Glomerular endothelial cell (primary cell): ENCODE measurements at regions not wholly inside any gene's neighbourhood (a gene's known extent, or its start where the extent isn't known, plus 50 kb on each side); places are given as distances from the start of the nearest gene placed in this dataset.

Experiments used
- DNase-seq: peaks from one replicate; pipeline ENCODE4 v3.0.0-alpha.2; 2011; ENCODE audit warnings: low read depth, low spot score; ENCODE audit errors: extremely low read depth

- no peak for DNase-seq
Observed at GRCh38 chr1:198032668-198033067, 115.5 kb downstream of the LHX9 start.

DNA sequence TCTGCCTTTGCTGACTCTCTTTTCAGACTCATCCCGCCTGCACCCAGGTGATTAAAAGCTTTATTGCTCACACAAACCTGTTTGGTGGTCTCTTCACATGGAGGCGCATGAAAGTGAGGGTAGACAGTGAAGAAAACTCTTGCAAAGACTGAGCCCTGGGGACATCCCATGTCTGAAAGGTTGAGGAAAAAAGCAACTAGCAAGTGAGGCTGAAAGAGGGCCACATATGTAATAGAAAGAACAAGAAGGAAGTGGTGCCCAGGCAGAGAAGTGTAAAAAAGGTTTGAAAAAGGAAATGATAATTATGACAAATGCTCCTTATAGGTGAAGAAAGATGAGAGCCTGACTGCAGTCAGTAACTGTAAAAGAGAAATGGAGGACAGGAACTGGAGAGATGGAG, 115.9 kb upstream of the NEK7 start:
- no peak for DNase-seq

DNA sequence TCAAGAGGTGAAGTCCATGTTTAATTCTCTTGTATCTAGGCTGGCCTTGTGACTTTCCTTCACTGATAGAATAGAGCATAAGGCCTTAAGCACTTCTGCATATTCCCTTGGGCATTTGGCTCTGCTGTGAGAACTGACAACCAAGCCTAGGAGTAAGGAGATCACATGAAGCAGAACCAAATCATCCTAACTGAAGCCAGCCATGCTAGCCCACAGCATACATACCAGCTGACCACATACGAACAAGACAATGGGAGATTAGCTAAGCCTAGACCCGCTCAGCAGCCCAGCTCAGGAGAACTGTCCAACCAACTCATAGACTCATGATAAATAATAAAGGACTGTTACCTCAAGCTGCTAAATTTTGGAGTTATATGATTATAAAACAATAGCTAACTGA, 114.6 kb upstream of the NEK7 start:
- no peak for DNase-seq

- no peak for DNase-seq
Observed at GRCh38 chr1:198047913-198048312, 108.9 kb upstream of the NEK7 start.

GRCh38 chr1:198054510-198054909, 102.3 kb upstream of the NEK7 start:
- no peak for DNase-seq

- DNase-seq, result no peak
Observed at GRCh38 chr1:198056255-198056654, 100.5 kb upstream of the NEK7 start.

DNA sequence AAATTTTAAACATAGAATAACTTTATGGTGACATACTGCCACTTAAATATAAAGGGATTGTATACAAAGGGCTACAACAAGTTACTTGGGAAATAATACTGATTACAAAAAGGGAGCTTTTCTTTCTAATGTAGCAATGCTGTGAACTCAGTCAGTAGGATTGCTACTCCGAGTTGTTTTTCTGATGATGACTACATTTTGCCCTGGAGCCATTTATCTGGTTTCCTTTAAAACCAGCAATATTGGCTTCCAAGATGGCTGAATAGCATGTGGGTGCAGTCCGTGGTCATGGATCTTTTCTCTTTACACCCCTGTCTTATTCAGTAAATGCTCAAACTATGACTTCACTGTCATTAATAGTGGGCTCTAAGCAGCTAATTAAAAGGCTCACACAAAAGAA, 92.6 kb upstream of the NEK7 start:
- no peak for DNase-seq

- no peak for DNase-seq
Observed at GRCh38 chr1:198068285-198068684, 88.5 kb upstream of the NEK7 start.

- DNase-seq, result no peak
Observed at GRCh38 chr1:198072177-198072576, 84.6 kb upstream of the NEK7 start.

- DNase-seq, result no peak
Observed at GRCh38 chr1:198075296-198075695, 81.5 kb upstream of the NEK7 start.

DNA sequence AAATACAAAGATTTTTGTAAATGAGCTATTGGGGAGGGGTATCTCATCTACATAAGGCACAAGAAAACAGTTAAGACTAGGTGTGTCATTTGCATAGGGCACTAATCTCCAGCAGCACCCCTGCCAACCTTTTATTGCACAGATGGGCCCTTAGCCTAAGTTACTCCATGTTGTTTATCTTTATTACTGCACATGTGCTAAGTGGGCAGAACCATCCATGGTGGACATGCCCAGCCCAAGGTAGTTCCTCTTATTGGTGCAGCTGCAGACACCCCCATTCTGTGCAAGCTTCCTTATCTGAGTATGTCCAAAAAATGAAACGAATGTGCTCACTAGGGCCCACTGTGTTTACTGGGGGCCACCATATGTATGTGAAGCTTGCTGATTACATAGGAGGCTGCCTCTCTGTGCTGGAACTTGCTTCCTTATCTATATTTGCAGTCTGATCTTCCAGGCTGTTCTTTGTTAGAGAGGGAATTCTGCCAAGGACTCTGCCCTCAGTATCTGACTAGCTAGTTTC, 77.3 kb upstream of the NEK7 start:
- no peak for DNase-seq

DNA sequence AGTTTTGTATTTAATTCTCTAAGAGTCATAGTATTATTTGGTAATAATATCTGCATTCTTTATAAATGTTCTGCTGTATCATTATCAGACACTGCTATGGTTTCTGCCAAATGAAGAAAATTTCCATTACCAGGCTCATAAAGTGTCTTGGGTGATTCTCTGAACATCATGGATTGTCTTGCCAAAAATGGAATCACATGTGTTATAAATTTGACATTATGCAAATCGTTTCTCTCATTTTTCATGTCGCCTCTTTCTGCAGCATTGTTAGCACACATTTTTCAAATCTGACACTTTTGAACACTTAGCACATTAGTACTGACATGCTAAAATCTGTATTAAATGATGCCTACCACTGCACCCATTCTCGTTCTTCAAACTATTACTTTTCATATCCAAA, 74.2 kb upstream of the NEK7 start:
- no peak for DNase-seq

- DNase-seq, result no peak
Observed at GRCh38 chr1:198083549-198083948, 73.2 kb upstream of the NEK7 start.

DNA sequence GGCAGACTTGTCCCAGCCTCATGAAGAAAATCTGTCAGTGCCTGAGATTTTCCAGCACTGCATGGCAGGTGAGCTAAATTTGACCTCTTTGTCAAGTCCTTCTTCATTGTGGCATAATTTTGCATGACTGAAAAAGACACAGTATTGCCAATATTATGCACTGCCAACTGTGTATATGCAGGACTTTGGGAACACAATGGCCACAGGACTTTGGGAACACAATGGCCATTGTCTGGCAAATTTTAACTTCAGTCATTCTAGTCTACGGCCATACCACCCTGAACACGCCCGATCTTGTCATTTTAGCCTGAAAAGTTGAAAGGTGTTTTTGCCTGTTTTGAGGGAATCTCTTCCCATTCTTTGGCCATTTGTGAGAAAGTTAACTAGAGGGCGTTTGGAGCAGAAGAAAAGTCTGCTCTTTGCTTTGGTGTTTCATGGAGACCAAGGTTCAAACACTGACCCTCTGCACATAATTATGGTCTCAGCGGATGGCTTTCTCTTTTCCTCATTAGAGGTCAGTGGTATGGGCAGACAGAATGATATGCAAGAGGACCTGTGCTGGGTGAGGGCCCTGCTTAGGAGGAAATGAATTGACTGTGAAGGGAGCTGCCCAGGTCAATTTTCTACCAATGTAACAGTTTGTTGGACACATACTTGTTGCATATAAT, 72.4 kb upstream of the NEK7 start:
- no peak for DNase-seq

GRCh38 chr1:198086051-198086745, 70.6 kb upstream of the NEK7 start:
- peak; percentile 9 for DNase-seq

DNA sequence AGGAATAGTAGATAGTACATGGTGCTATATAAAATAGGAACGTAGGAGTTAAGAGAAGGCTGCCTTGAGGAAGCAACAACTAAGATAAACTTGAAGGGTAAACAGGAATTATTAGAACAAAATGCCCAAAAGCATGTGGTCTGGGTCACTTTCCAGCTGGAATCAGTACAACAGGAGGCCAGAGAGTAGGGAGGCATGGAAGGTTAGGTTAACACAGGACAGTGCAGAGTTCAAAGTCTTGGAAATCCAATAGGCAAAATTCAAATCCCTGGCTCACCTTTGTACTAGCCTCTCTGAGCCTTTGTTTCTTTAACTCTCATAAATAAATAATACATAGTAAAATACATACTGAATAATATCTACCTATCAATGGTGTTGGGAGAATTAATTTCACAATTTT, 69.0 kb upstream of the NEK7 start:
- no peak for DNase-seq

DNA sequence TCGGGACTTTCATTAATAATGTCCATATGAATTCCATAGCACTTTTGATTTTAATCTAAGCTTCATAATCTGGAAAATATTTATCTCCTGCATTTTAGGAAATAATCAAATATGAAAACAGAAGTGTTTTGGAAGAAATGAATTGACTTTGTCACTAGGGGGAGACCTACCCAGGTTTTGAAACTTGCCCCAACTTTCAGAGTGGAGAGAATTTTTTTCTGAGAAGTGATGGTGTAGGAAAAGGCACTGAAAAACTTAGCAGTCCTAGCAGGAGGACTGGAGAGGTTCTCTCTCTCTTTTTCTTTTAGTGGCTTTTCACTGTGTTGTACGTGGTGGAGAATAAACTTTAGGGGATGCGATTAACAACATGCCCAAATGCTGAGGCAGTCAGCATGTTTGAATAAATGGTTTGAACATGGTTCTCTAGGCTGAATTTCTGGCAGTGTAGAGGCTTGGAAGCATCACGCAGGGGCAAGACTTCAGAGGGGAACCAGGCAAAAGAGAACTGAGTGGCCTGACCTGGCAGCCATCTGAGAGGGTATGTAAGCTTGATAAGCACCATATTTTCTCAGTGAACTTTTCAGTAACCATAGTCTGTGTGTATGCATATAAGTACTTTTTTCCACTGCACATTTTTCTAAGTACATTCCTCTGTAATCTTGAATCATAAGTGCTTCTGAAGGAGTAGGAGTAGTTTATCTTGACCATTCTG, 68.3 kb upstream of the NEK7 start:
- DNase-seq, result peak; percentile 25

DNA sequence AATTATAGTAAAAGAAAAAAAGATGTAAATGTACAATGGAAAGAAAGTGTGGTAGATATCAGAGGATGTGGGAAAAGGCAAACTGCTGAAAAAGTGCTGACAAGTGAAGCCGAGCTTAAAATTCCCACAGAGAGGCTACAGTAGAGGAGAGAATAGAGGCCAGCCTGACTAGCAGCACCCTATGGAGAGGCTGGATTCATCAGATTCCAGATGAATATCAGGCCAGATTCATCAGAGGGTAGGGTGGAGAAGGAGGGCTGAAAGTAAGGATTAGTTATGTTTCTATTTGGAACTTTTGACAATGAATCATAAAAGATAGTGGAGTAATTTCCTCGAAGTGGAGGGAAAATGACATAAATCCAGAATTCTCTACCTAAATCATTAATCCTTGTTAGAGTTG, 60.4 kb upstream of the NEK7 start:
- DNase-seq, result no peak

DNA sequence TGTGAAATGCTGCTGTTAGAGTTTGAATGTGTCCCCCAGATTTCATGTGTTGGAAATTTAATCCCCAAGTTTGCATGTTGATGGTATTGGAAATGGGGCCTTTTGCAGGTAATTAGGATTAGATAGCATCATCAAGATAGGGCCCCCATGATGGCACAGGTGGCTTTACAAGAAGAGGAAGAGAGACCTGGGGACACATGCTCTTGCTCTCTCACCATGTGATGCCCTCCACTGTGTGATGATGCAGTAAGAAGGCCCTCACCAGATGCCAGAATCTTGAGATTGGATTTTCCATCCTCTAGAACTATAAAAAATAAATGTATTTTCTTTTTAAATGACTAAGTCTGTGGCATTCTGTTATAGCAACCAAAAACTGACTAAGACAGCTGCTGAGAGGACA, 57.0 kb upstream of the NEK7 start:
- DNase-seq, result no peak

DNA sequence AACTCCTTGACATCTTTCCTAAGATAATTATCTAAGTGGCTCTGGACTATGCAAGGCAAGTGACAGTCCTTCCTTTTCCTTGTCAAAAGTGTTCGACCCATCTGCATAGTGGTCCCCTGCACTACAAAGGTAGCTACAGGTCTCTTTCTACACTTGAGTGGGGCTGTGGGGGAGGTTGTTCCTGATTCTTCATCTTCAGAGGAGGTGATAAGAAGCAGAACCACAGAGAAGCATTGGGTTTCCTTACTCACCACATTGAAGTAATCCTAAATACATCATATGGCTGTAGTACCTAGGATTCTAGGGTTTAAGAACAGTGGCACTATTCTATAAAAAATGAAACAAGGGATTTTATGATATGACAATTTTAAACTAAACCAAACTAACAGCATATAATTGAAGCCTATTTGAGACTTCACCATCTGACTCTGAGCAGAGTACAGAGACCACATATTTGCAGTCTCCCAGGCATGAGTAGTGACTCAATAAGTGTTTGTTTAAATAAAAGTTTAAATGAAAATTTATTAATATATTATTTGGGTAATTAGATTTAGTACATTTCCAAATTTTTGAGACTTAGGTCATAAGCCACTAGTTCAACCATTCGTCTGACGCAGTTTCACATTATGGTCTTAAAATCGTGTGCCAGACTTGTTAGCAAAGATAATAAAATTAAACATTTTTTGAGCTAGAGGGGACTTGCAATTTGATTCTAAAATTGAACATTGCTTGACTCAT, 54.9 kb upstream of the NEK7 start:
- no peak for DNase-seq

GRCh38 chr1:198102454-198102827, 54.4 kb upstream of the NEK7 start:
- no peak for DNase-seq
